ENCODE measurements at regions not wholly inside any gene's neighbourhood (a gene's known extent, or its start where the extent isn't known, plus 50 kb on each side); places are given as distances from the start of the nearest gene placed in this dataset.

DNA sequence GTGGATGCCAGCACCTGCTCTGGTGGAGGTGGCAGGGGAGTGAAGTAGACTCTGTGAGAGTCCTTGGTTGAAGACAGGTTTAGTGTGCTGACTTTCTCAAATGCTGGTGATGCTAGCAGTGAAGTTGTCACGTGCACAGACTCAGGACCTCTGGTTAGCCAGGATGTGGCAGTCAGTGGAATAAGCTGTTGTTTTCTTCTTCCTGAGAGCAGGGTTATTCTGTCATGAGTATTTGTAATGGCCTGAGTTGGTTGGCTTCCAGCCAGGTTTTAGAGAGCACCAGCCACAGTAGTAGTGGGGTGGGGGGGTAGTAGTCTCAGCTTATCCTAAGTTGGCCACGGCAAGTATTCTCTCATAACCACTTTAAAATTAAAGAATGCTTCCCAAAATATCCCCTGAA lies 169.7 kb upstream of the FOXN2 start:
- Histone ChIP-seq H3K4me2 (no peak overlapping the region), H3K27ac (ENCODE audit: low read depth) (no peak overlapping the region), H3K27me3 (ENCODE audit: insufficient read depth) (no peaks in the 10 kb centered on the region), H3K9me2 (ENCODE audit: insufficient read depth) (peaks cover 11% of the 10 kb centered on the region; the same call in 1 of the 2 replicates), H3K4me3 (no peak overlapping the region), H2AFZ (peak overlapping the region; percentile 69), H3K36me3 (ENCODE audit: insufficient read depth) (no peaks in the 10 kb centered on the region), H4K20me1 (replicated peaks; ENCODE audit: insufficient read depth) (no peaks in the 10 kb centered on the region), H3K4me1 (ENCODE audit: insufficient read depth) (no peaks in the 10 kb centered on the region), H3K79me2 (replicated peaks; ENCODE audit: insufficient read depth) (no peaks in the 10 kb centered on the region), H3F3A (replicated peaks; ENCODE audit: low read depth) (no peaks in the 10 kb centered on the region)
- no peak for ATAC-seq
- Mint-ChIP-seq H3K4me3 (no peak overlapping the region), H3K4me1 (peaks cover 9% of the 10 kb centered on the region), H3K27ac (no peak overlapping the region), H3K27me3 (ENCODE audit: insufficient read depth, low read depth, poor library complexity) (no peaks in the 10 kb centered on the region), H3K36me3 (ENCODE audit: low read depth) (no peaks in the 10 kb centered on the region), H3K9me3 (no peaks in the 10 kb centered on the region; the same call in 2 of the 3 replicates)
- no peak for DNase-seq (ENCODE audit: low spot score)
- TF ChIP-seq ZNF114 (CRISPR knock-in tag; IDR thresholded peaks at IDR 0.05) = no peak
- no peak for TF ChIP-seq CTCF (conservative IDR thresholded peaks at IDR 0.05; ENCODE audit: low read depth in 2 of 2)
- no peak for TF ChIP-seq EZH2 (IDR thresholded peaks at IDR 0.05; ENCODE audit: low read depth, unreplicated experiment)
- TF ChIP-seq STAT1 (IDR thresholded peaks at IDR 0.05; ENCODE audit: unreplicated experiment) = no peak
- no peak for TF ChIP-seq EZH2phosphoT487 (IDR thresholded peaks at IDR 0.05; ENCODE audit: unreplicated experiment)
- no peak for TF ChIP-seq NANOG (IDR thresholded peaks at IDR 0.05; ENCODE audit: borderline replicate concordance)
- TF ChIP-seq, protein P1, sequence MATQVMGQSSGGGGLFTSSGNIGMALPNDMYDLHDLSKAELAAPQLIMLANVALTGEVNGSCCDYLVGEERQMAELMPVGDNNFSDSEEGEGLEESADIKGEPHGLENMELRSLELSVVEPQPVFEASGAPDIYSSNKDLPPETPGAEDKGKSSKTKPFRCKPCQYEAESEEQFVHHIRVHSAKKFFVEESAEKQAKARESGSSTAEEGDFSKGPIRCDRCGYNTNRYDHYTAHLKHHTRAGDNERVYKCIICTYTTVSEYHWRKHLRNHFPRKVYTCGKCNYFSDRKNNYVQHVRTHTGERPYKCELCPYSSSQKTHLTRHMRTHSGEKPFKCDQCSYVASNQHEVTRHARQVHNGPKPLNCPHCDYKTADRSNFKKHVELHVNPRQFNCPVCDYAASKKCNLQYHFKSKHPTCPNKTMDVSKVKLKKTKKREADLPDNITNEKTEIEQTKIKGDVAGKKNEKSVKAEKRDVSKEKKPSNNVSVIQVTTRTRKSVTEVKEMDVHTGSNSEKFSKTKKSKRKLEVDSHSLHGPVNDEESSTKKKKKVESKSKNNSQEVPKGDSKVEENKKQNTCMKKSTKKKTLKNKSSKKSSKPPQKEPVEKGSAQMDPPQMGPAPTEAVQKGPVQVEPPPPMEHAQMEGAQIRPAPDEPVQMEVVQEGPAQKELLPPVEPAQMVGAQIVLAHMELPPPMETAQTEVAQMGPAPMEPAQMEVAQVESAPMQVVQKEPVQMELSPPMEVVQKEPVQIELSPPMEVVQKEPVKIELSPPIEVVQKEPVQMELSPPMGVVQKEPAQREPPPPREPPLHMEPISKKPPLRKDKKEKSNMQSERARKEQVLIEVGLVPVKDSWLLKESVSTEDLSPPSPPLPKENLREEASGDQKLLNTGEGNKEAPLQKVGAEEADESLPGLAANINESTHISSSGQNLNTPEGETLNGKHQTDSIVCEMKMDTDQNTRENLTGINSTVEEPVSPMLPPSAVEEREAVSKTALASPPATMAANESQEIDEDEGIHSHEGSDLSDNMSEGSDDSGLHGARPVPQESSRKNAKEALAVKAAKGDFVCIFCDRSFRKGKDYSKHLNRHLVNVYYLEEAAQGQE (IDR thresholded peaks at IDR 0.05; ENCODE audit: unreplicated experiment) = no peak
- no peak for TF ChIP-seq CREB1 (CRISPR knock-in tag; IDR thresholded peaks at IDR 0.05; ENCODE audit: low read depth)
- TF ChIP-seq POLR2AphosphoS5 (IDR thresholded peaks at IDR 0.05; ENCODE audit: low read depth) = no peak
- no peak for TF ChIP-seq ZNF462 (CRISPR knock-in tag; IDR thresholded peaks at IDR 0.05)

Measured in GM23338 (cell line).